Stomach (tissue), 4 donors: ENCODE measurements at regions not wholly inside any gene's neighbourhood (a gene's known extent, or its start where the extent isn't known, plus 50 kb on each side); places are given as distances from the start of the nearest gene placed in this dataset.
"Not testable (repeated sequence)": the region's sequence is repeated elsewhere in the genome, so short reads cannot be mapped to it uniquely, and the experiment has no call there.

Source experiments
- CTCF ChIP-seq, 7 experiments: fragments of 450-650 bp in 4 of 7; fragments of 200-600 bp in 3 of 7; sonication (generic) in 3 of 7; IDR thresholded peaks; one replicate each; pipeline ENCODE4 v1.5.1; 2016 to 2019; ENCODE audit warnings: antibody characterized with exemption in 7 of 7, control low read depth in 2 of 7, mild to moderate bottlenecking in 1 of 7
- POLR2AphosphoS5 ChIP-seq, 3 donors: sonication (generic); formaldehyde crosslinking; IDR thresholded peaks; one replicate each; pipeline ENCODE4 v1.6.1; 2016; ENCODE audit warnings: antibody characterized with exemption in 3 of 3

DNA sequence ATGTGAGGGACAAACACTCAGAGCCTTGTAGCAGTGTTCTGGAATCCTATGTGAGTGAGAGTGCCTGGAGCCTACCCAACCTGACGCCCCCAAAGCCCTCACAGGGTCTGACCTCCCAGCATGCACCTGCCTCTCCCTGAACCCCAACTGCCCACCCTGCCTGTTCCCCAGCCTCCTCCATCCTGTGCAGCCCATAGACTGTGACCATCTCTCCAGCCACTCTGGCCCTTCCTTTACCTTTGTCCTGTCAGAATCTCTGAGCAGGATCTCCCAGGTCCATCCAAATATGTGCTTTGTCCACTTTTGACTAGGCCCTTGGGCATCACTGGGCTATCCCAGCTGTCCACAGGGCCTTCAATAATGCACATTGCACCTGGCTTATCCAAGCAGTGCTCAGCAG is 1159.8 kb upstream of the TPTE start:
- not testable (repeated sequence) for TF ChIP-seq CTCF, POLR2AphosphoS5 (IDR thresholded peaks at IDR 0.05)
